Stimulated activated naive CD8-positive, alpha-beta T cell treated with anti-CD3 and anti-CD28 coated beads, Interleukin-15, Interleukin-2, amounts not matched to agents 100 U/mL and 50 U/mL, for 24 hours (primary cell): ENCODE measurements at regions not wholly inside any gene's neighbourhood (a gene's known extent, or its start where the extent isn't known, plus 50 kb on each side); places are given as distances from the start of the nearest gene placed in this dataset.
"Not testable (repeated sequence)": the region's sequence is repeated elsewhere in the genome, so short reads cannot be mapped to it uniquely, and the experiment has no call there.

Source experiments
- ATAC-seq: fragments of 150-1000 bp; cut with Tn5 transposase; one replicate; pipeline ENCODE4 v1.10.0; 2021
- DNase-seq: peaks from one replicate; pipeline ENCODE4 v3.0.0; 2021

- DNase-seq (no peak), ATAC-seq (no peak)
These were observed 468.4 kb upstream of the C1orf87 start for GRCh38 chr1:60541831-60542532.

GRCh38 chr1:60540141-60540540 lies 466.6 kb upstream of the C1orf87 start:
- no peak for DNase-seq
- ATAC-seq, result no peak

- no peak for DNase-seq
These were observed 462.1 kb upstream of the C1orf87 start for GRCh38 chr1:60535713-60536112.

GRCh38 chr1:60527567-60527966 lies 454.0 kb upstream of the C1orf87 start:
- DNase-seq (no peak), ATAC-seq (no peak)

More at GRCh38 chr1:60535713-60536112, 462.1 kb upstream of the C1orf87 start:
- no peak for ATAC-seq

GRCh38 chr1:60516996-60517395 lies 443.4 kb upstream of the C1orf87 start:
- DNase-seq (no peak), ATAC-seq (no peak)

GRCh38 chr1:60510162-60510561 lies 436.6 kb upstream of the C1orf87 start:
- DNase-seq (no peak), ATAC-seq (no peak)

GRCh38 chr1:60504206-60504840 lies 430.8 kb upstream of the C1orf87 start:
- no peak for DNase-seq
- ATAC-seq, result no peak

GRCh38 chr1:60503266-60503925 lies 429.8 kb upstream of the C1orf87 start:
- ATAC-seq (no peak), DNase-seq (no peak)

GRCh38 chr1:60502506-60502905 lies 428.9 kb upstream of the C1orf87 start:
- ATAC-seq, result no peak

GRCh38 chr1:60489916-60490480 lies 416.4 kb upstream of the C1orf87 start:
- DNase-seq, ATAC-seq: not testable (repeated sequence)

More at GRCh38 chr1:60502506-60502905, 428.9 kb upstream of the C1orf87 start:
- no peak for DNase-seq

- no peak for ATAC-seq
- DNase-seq, result no peak
These were observed 415.3 kb upstream of the C1orf87 start for GRCh38 chr1:60488847-60489246.

- ATAC-seq, result no peak
These were observed 414.2 kb upstream of the C1orf87 start for GRCh38 chr1:60487565-60488345.

GRCh38 chr1:60483509-60483908 lies 409.9 kb upstream of the C1orf87 start:
- DNase-seq, result no peak
- ATAC-seq, result no peak

More at GRCh38 chr1:60487565-60488345, 414.2 kb upstream of the C1orf87 start:
- DNase-seq, result no peak

- no peak for ATAC-seq
- no peak for DNase-seq
These were observed 396.7 kb upstream of the C1orf87 start for GRCh38 chr1:60470246-60470645.

GRCh38 chr1:60463786-60464185 lies 390.2 kb upstream of the C1orf87 start:
- ATAC-seq, result no peak
- DNase-seq, result no peak

GRCh38 chr1:60463146-60463545 lies 389.6 kb upstream of the C1orf87 start:
- no peak for DNase-seq
- ATAC-seq, result no peak

- ATAC-seq (no peak), DNase-seq (no peak)
These were observed 388.5 kb upstream of the C1orf87 start for GRCh38 chr1:60461925-60462595.

- no peak for ATAC-seq
- no peak for DNase-seq
These were observed 384.5 kb upstream of the C1orf87 start for GRCh38 chr1:60458111-60458510.

- ATAC-seq, result no peak
- no peak for DNase-seq
These were observed 376.3 kb upstream of the C1orf87 start for GRCh38 chr1:60449876-60450275.

GRCh38 chr1:60448850-60449249 lies 375.3 kb upstream of the C1orf87 start:
- DNase-seq, result no peak
- no peak for ATAC-seq

GRCh38 chr1:60444680-60445079 lies 371.1 kb upstream of the C1orf87 start:
- no peak for ATAC-seq
- no peak for DNase-seq

- ATAC-seq (no peak), DNase-seq (no peak)
These were observed 362.6 kb upstream of the C1orf87 start for GRCh38 chr1:60436186-60436585.
